ENCODE measurements at regions not wholly inside any gene's neighbourhood (a gene's known extent, or its start where the extent isn't known, plus 50 kb on each side); places are given as distances from the start of the nearest gene placed in this dataset.
A peak's percentile ranks its signal among the peaks of the same experiment; 100 is the strongest.

- H3K4me3 ChIP-seq (ENCODE audit: low read depth in 2 of 2, low read length in 2 of 2): no peak overlapping the region
- DNase-seq (ENCODE audit: low read depth, low spot score) (no peak), ATAC-seq (no peak)
- H3K27me3 ChIP-seq (ENCODE audit: control insufficient read depth, insufficient read depth, low read length): no peaks in the 10 kb centered on the region
- TF ChIP-seq SIN3A (IDR thresholded peaks at IDR 0.05; ENCODE audit: borderline replicate concordance, insufficient read depth, low read depth, low read length) (no peak), TCF7L2 (IDR thresholded peaks at IDR 0.05; ENCODE audit: low read depth, low read length) (no peak), CTCF (IDR thresholded peaks at IDR 0.05) (no peak), POLR2AphosphoS5 (IDR thresholded peaks at IDR 0.05; ENCODE audit: low read depth, low read length) (no peak)
- TF ChIP-seq, protein P1, sequence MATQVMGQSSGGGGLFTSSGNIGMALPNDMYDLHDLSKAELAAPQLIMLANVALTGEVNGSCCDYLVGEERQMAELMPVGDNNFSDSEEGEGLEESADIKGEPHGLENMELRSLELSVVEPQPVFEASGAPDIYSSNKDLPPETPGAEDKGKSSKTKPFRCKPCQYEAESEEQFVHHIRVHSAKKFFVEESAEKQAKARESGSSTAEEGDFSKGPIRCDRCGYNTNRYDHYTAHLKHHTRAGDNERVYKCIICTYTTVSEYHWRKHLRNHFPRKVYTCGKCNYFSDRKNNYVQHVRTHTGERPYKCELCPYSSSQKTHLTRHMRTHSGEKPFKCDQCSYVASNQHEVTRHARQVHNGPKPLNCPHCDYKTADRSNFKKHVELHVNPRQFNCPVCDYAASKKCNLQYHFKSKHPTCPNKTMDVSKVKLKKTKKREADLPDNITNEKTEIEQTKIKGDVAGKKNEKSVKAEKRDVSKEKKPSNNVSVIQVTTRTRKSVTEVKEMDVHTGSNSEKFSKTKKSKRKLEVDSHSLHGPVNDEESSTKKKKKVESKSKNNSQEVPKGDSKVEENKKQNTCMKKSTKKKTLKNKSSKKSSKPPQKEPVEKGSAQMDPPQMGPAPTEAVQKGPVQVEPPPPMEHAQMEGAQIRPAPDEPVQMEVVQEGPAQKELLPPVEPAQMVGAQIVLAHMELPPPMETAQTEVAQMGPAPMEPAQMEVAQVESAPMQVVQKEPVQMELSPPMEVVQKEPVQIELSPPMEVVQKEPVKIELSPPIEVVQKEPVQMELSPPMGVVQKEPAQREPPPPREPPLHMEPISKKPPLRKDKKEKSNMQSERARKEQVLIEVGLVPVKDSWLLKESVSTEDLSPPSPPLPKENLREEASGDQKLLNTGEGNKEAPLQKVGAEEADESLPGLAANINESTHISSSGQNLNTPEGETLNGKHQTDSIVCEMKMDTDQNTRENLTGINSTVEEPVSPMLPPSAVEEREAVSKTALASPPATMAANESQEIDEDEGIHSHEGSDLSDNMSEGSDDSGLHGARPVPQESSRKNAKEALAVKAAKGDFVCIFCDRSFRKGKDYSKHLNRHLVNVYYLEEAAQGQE (IDR thresholded peaks at IDR 0.05; ENCODE audit: insufficient read depth in 1 of 2, low read depth in 2 of 2, low read length in 1 of 2): no peak
- ChIA-PET POLR2A (no interaction called here), CTCF (no interaction called here)
- no peak overlapping the region for H3K27ac ChIP-seq (ENCODE audit: low read length)
- in situ Hi-C loops (cut with HindIII; ENCODE audit: low pct_unique_long_range_greater_than_20kb, low sequenced_read_pairs): no loop called here
- H3K36me3 ChIP-seq (ENCODE audit: control insufficient read depth, insufficient read depth, low read length): no peaks in the 10 kb centered on the region; the same call in 1 of the 2 replicates
- no peaks in the 10 kb centered on the region for H3K9me3 ChIP-seq (ENCODE audit: control insufficient read depth, insufficient read depth, low read depth, low read length)
- BruUV-seq (replicated peaks): no TSS peak
- intact Hi-C loops (cut with micrococcal nuclease; ENCODE audit: unreplicated experiment): no loop called here
- peaks cover 11% of the 10 kb centered on the region for H3K4me1 ChIP-seq (ENCODE audit: control insufficient read depth, insufficient read depth, low read length)
These were observed 258.4 kb upstream of the CACNA2D1 start for GRCh38 chr7:82701949-82702348.

- in situ Hi-C loops (cut with HindIII; ENCODE audit: low pct_unique_long_range_greater_than_20kb, low sequenced_read_pairs) (no loop called here), intact Hi-C loops (cut with micrococcal nuclease; ENCODE audit: unreplicated experiment) (no loop called here)
- H3K36me3 ChIP-seq (ENCODE audit: control insufficient read depth, insufficient read depth, low read length): no peaks in the 10 kb centered on the region; the same call in 1 of the 2 replicates
- TF ChIP-seq, protein P1 (IDR thresholded peaks at IDR 0.05; ENCODE audit: insufficient read depth in 1 of 2, low read depth in 2 of 2, low read length in 1 of 2): no peak
- TF ChIP-seq POLR2AphosphoS5 (IDR thresholded peaks at IDR 0.05; ENCODE audit: low read depth, low read length): no peak
- no peak for TF ChIP-seq CTCF (IDR thresholded peaks at IDR 0.05)
- TF ChIP-seq TCF7L2 (IDR thresholded peaks at IDR 0.05; ENCODE audit: low read depth, low read length): no peak
- no peak for TF ChIP-seq SIN3A (IDR thresholded peaks at IDR 0.05; ENCODE audit: borderline replicate concordance, insufficient read depth, low read depth, low read length)
- no TSS peak for BruUV-seq (replicated peaks)
- H3K27ac ChIP-seq (ENCODE audit: low read length): no peak overlapping the region
- H3K4me3 ChIP-seq (ENCODE audit: low read depth in 2 of 2, low read length in 2 of 2): no peak overlapping the region
- no peak for DNase-seq (ENCODE audit: low read depth, low spot score)
- no peaks in the 10 kb centered on the region for H3K27me3 ChIP-seq (ENCODE audit: control insufficient read depth, insufficient read depth, low read length)
- ChIA-PET CTCF (no interaction called here), POLR2A (no interaction called here)
- H3K4me1 ChIP-seq (ENCODE audit: control insufficient read depth, insufficient read depth, low read length): peaks cover 11% of the 10 kb centered on the region
- peak; percentile 59 for ATAC-seq
- H3K9me3 ChIP-seq (ENCODE audit: control insufficient read depth, insufficient read depth, low read depth, low read length): no peaks in the 10 kb centered on the region
These were observed 257.2 kb upstream of the CACNA2D1 start for GRCh38 chr7:82700741-82701140.
